Caco-2 (cell line): ENCODE measurements at regions not wholly inside any gene's neighbourhood (a gene's known extent, or its start where the extent isn't known, plus 50 kb on each side); places are given as distances from the start of the nearest gene placed in this dataset.

ENCODE experiments used
- BruUV-seq: library from RNA; stranded (reverse); fragments of 400-500 nt; replicated peaks from 2 replicates; lab custom pipeline; 2021; lab: Mats Ljungman, UMichigan
- CTCF ChIA-PET: fragments of 300-600 bp; sonication (Branson Sonifier 250); formaldehyde crosslinking; loops from one replicate; lab custom pipeline; 2022; ENCODE audit warnings: antibody characterized with exemption; lab: Charles Lee
- POLR2A ChIA-PET: fragments of 300-600 bp; sonication (Branson Sonifier 250); formaldehyde crosslinking; loops from one replicate; lab custom pipeline; 2022; ENCODE audit warnings: antibody characterized with exemption; lab: Charles Lee
- DNase-seq, 2 experiments: peaks; one replicate each; pipeline versions ENCODE4 v3.0.0 to v3.0.0-alpha.2; 2020 to 2022
- H3K27me3 ChIP-seq: replicated peaks from 2 replicates; pipeline ENCODE4 v1.6.0; 2011; ENCODE audit warnings: low read length; ENCODE audit not compliant: control insufficient read depth, insufficient read depth
- H3K36me3 ChIP-seq: 2 replicates; pipeline ENCODE4 v1.5.1; 2011; ENCODE audit warnings: low read length; ENCODE audit not compliant: control insufficient read depth, insufficient read depth
- H3K4me1 ChIP-seq: fragments of 250-450 bp; sonication (Bioruptor Pico); 2 replicates; pipeline ENCODE4 v1.5.1; 2020; ENCODE audit warnings: mild to moderate bottlenecking
- H3K4me3 ChIP-seq: 2 replicates; pipeline ENCODE4 v1.5.1; 2011; ENCODE audit warnings: low read depth, mild to moderate bottlenecking, control low read depth, low read length
- H3K9me3 ChIP-seq: fragments of 250-450 bp; sonication (Bioruptor Pico); 2 replicates; pipeline ENCODE4 v1.5.1; 2020; ENCODE audit warnings: mild to moderate bottlenecking, moderate library complexity
- H3K27ac Mint-ChIP-seq: one replicate; pipeline ENCODE4 v1.8.0; 2022; ENCODE audit warnings: mixed read lengths; ENCODE audit not compliant: unreplicated experiment
- H3K27me3 Mint-ChIP-seq: one replicate; pipeline ENCODE4 v1.8.0; 2022; ENCODE audit warnings: mixed read lengths; ENCODE audit not compliant: insufficient read depth, unreplicated experiment
- H3K36me3 Mint-ChIP-seq: one replicate; pipeline ENCODE4 v1.8.0; 2022; ENCODE audit warnings: mild to moderate bottlenecking, mixed read lengths; ENCODE audit not compliant: insufficient read depth, unreplicated experiment
- H3K4me1 Mint-ChIP-seq: one replicate; pipeline ENCODE4 v1.8.0; 2022; ENCODE audit warnings: low read depth, mixed read lengths; ENCODE audit not compliant: unreplicated experiment
- H3K4me3 Mint-ChIP-seq: one replicate; pipeline ENCODE4 v1.8.0; 2022; ENCODE audit warnings: mild to moderate bottlenecking, moderate library complexity, mixed read lengths; ENCODE audit not compliant: unreplicated experiment
- H3K9me3 Mint-ChIP-seq: one replicate; pipeline ENCODE4 v1.8.0; 2022; ENCODE audit warnings: mixed read lengths; ENCODE audit not compliant: unreplicated experiment
- intact Hi-C: fragments of 100-400 bp; cut with micrococcal nuclease; formaldehyde crosslinking; loops from one replicate; pipeline ENCODE4 v1.10.0; 2022; ENCODE audit not compliant: unreplicated experiment
- TF ChIP-seq, protein P1 (sequence below), 2 experiments: fragments of 200-600 bp in 1 of 2; IDR thresholded peaks; 1 replicate in 1 of 2; 2 replicates in 1 of 2; pipeline versions ENCODE4 v1.5.1 to v1.8.0; 2011 to 2022; ENCODE audit warnings: antibody characterized with exemption in 1 of 2, control low read depth in 1 of 2, inconsistent platforms in 1 of 2, low read depth in 1 of 2, low read length in 1 of 2, mild to moderate bottlenecking in 1 of 2, moderate library complexity in 1 of 2; ENCODE audit not compliant: insufficient read depth in 1 of 2, severe bottlenecking in 1 of 2, unreplicated experiment in 1 of 2

DNA sequence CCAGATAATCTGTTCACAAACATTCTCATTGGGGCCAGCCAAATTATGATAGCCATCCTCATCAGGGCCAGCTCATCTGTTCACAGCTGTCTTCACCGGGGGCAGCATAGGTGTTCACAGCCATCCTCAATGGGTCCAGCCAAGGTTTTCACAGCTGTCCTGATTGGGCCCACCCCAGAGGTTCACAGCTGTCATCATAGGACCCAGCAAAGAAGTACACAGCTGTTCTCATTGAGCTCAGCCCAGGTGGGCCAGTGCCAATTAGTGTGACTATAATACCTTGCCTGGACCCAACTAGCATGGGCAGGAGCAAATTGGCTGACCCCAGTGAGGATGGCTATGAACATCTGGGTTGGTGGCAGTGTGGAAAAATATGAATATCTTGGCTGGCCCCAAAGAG lies 1166.0 kb downstream of the UQCRFS1 start:
- POLR2A ChIA-PET: no interaction called here
- TF ChIP-seq, protein P1, sequence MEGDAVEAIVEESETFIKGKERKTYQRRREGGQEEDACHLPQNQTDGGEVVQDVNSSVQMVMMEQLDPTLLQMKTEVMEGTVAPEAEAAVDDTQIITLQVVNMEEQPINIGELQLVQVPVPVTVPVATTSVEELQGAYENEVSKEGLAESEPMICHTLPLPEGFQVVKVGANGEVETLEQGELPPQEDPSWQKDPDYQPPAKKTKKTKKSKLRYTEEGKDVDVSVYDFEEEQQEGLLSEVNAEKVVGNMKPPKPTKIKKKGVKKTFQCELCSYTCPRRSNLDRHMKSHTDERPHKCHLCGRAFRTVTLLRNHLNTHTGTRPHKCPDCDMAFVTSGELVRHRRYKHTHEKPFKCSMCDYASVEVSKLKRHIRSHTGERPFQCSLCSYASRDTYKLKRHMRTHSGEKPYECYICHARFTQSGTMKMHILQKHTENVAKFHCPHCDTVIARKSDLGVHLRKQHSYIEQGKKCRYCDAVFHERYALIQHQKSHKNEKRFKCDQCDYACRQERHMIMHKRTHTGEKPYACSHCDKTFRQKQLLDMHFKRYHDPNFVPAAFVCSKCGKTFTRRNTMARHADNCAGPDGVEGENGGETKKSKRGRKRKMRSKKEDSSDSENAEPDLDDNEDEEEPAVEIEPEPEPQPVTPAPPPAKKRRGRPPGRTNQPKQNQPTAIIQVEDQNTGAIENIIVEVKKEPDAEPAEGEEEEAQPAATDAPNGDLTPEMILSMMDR (IDR thresholded peaks at IDR 0.05; ENCODE audit: insufficient read depth in 1 of 2, low read depth in 1 of 2, low read length in 1 of 2, severe bottlenecking in 1 of 2, unreplicated experiment in 1 of 2): no peak
- Mint-ChIP-seq H3K36me3 (no peaks in the 10 kb centered on the region), H3K27me3 (no peaks in the 10 kb centered on the region), H3K4me1 (no peaks in the 10 kb centered on the region), H3K9me3 (peaks cover 6% of the 10 kb centered on the region), H3K4me3 (no peak overlapping the region), H3K27ac (no peak overlapping the region)
- Histone ChIP-seq H3K4me1 (no peaks in the 10 kb centered on the region), H3K9me3 (peaks cover 6% of the 10 kb centered on the region), H3K4me3 (no peak overlapping the region), H3K36me3 (no peaks in the 10 kb centered on the region), H3K27me3 (no peaks in the 10 kb centered on the region)
- DNase-seq: no peak
- intact Hi-C loops: no loop called here
- BruUV-seq: no TSS peak
- CTCF ChIA-PET: no interaction called here

DNA sequence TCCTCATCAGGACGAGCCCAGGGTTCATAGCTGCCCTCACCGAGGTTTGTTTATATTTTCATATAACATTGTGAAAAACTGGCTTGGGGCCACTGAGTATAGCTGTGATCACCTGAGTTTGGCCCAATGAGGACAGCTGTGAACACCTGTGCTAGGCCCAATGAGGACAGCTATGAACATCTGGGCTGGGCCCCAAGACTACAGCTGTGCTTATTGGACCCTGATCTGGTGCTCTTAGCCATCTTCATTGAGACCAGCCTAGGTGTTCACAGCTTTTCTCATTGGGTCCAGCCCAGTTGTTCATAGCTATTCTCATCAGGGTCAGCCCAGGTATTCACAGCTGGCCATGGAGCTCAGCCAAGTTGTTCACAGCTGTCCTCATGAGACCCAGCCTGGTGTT lies 1167.3 kb downstream of the UQCRFS1 start:
- no TSS peak for BruUV-seq
- Histone ChIP-seq H3K4me3 (no peak overlapping the region), H3K9me3 (peaks cover 6% of the 10 kb centered on the region), H3K27me3 (no peaks in the 10 kb centered on the region), H3K4me1 (no peaks in the 10 kb centered on the region), H3K36me3 (no peaks in the 10 kb centered on the region)
- Mint-ChIP-seq H3K27me3 (no peaks in the 10 kb centered on the region), H3K36me3 (no peaks in the 10 kb centered on the region), H3K9me3 (no peaks in the 10 kb centered on the region), H3K4me3 (no peak overlapping the region), H3K27ac (no peak overlapping the region), H3K4me1 (no peaks in the 10 kb centered on the region)
- TF ChIP-seq, protein P1 (IDR thresholded peaks at IDR 0.05; ENCODE audit: insufficient read depth in 1 of 2, low read depth in 1 of 2, low read length in 1 of 2, severe bottlenecking in 1 of 2, unreplicated experiment in 1 of 2): no peak
- DNase-seq: no peak
- intact Hi-C loops: no loop called here
- POLR2A ChIA-PET: no interaction called here
- CTCF ChIA-PET: no interaction called here

DNA sequence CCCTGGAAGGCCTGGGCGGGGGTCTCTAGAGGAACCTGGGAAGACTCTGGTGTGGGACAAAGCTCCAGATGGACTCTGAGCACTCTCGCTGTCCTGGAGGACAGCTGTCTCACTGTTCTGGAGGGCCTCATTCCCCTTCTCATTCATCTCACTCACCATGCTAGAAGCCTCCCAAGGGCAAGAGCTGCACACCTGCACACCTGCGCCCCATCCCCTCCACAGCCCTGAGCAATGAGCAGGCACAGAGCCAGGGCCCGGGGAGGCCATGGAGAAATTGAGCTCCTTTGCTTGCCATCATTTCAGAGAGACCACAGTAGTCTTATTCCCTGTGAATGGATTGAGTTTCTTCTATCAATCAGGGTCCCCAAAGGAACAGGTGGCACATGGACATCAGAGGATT lies 1168.5 kb downstream of the UQCRFS1 start:
- no TSS peak for BruUV-seq
- Histone ChIP-seq H3K9me3 (peaks cover under 1% of the 10 kb centered on the region), H3K36me3 (no peaks in the 10 kb centered on the region), H3K4me1 (no peaks in the 10 kb centered on the region), H3K27me3 (no peaks in the 10 kb centered on the region), H3K4me3 (no peak overlapping the region)
- TF ChIP-seq, protein P1 (IDR thresholded peaks at IDR 0.05; ENCODE audit: insufficient read depth in 1 of 2, low read depth in 1 of 2, low read length in 1 of 2, severe bottlenecking in 1 of 2, unreplicated experiment in 1 of 2): no peak
- CTCF ChIA-PET: no interaction called here
- Mint-ChIP-seq H3K27ac (no peak overlapping the region), H3K4me3 (no peak overlapping the region), H3K27me3 (no peaks in the 10 kb centered on the region), H3K4me1 (no peaks in the 10 kb centered on the region), H3K36me3 (no peaks in the 10 kb centered on the region), H3K9me3 (no peaks in the 10 kb centered on the region)
- POLR2A ChIA-PET: no interaction called here
- intact Hi-C loops: no loop called here
- DNase-seq: no peak
